GM12878 (cell line): ENCODE measurements at regions not wholly inside any gene's neighbourhood (a gene's known extent, or its start where the extent isn't known, plus 50 kb on each side); places are given as distances from the start of the nearest gene placed in this dataset.

Experiments
- ATAC-seq: fragments of 200-7000 bp; cut with Tn5 transposase; 3 replicates; pipeline ENCODE4 v1.9.1; 2020; ENCODE audit warnings: mild to moderate bottlenecking, moderate library complexity
- BruUV-seq: library from RNA; stranded (reverse); fragments of 400-500 nt; replicated peaks from 2 replicates; lab custom pipeline; 2021; lab: Mats Ljungman, UMichigan
- CTCF ChIA-PET: fragments of 300-600 bp; sonication (Branson Sonifier 250); formaldehyde crosslinking; extraction: SDS; loops from one replicate; lab custom pipeline; 2021; ENCODE audit warnings: inconsistent platforms; lab: Yijun Ruan, JAX
- POLR2A ChIA-PET: fragments of 350-600 bp; formaldehyde crosslinking; extraction: SDS; loops from one replicate; lab custom pipeline; 2021; ENCODE audit warnings: inconsistent platforms; lab: Charles Lee
- RAD21 ChIA-PET: fragments of 300-600 bp; sonication (Branson Sonifier 250); formaldehyde crosslinking; loops from one replicate; lab custom pipeline; 2023; ENCODE audit warnings: antibody characterized with exemption; ENCODE audit not compliant: unreplicated experiment; lab: Charles Lee
- SMC1A ChIA-PET: fragments of 300-600 bp; sonication (Branson Sonifier 250); formaldehyde crosslinking; loops from one replicate; lab custom pipeline; 2023; ENCODE audit not compliant: unreplicated experiment, uncharacterized antibody; lab: Charles Lee
- DNase-seq: peaks from one replicate; pipeline ENCODE4 v3.0.0-alpha.2; 2011; ENCODE audit warnings: low read depth, low spot score
- FAIRE-seq: peaks from 3 replicates; lab custom pipeline; 2011; peaks lifted over from hg19 to GRCh38; lab: Jason Lieb, UNC
- H2AFZ ChIP-seq: 2 replicates; pipeline ENCODE4 v1.6.0; 2011; ENCODE audit warnings: low read depth, low read length, control low read depth; ENCODE audit not compliant: control insufficient read depth
- H3K27ac ChIP-seq: 2 replicates; pipeline ENCODE4 v1.5.1; 2011; ENCODE audit warnings: control low read depth; ENCODE audit not compliant: control insufficient read depth, insufficient read depth
- H3K27me3 ChIP-seq, 2 experiments: replicated peaks in 1 of 2; 2 replicates each; pipeline versions ENCODE4 v1.6.0 to v1.6.1; 2011; ENCODE audit warnings: low read length in 1 of 2; ENCODE audit not compliant: control insufficient read depth in 2 of 2, insufficient read depth in 2 of 2
- H3K36me3 ChIP-seq, 2 experiments: 2 replicates each; pipeline ENCODE4 v1.5.1; 2011; ENCODE audit warnings: low read length in 1 of 2; ENCODE audit not compliant: control insufficient read depth in 2 of 2, insufficient read depth in 2 of 2
- H3K4me1 ChIP-seq: 2 replicates; pipeline ENCODE4 v1.6.1; 2011; ENCODE audit warnings: mild to moderate bottlenecking, low read length, moderate library complexity, mixed read lengths; ENCODE audit not compliant: control insufficient read depth, insufficient read depth
- H3K4me2 ChIP-seq: 2 replicates; pipeline ENCODE4 v1.6.0; 2011; ENCODE audit warnings: control low read depth; ENCODE audit not compliant: control insufficient read depth, insufficient read depth
- H3K4me3 ChIP-seq: fragments of 200-600 bp; sonication (generic); 2 replicates; pipeline ENCODE4 v1.5.1; 2016
- H3K79me2 ChIP-seq: 2 replicates; pipeline ENCODE4 v1.6.0; 2011; ENCODE audit warnings: low read length; ENCODE audit not compliant: control insufficient read depth, insufficient read depth
- H3K9ac ChIP-seq: 2 replicates; pipeline ENCODE4 v1.8.0; 2011; ENCODE audit warnings: low read length, control low read depth, mixed read lengths; ENCODE audit not compliant: control insufficient read depth, insufficient read depth
- H3K9me3 ChIP-seq: replicated peaks from 3 replicates; pipeline ENCODE4 v1.5.1; 2011; ENCODE audit warnings: mild to moderate bottlenecking, low read length; ENCODE audit not compliant: control insufficient read depth, insufficient read depth
- H4K20me1 ChIP-seq: 2 replicates; pipeline ENCODE4 v1.6.0; 2011; ENCODE audit not compliant: control insufficient read depth, insufficient read depth
- GABPA ChIP-seq: IDR thresholded peaks from 2 replicates; pipeline ENCODE4 v1.6.1; 2014; ENCODE audit warnings: antibody characterized with exemption, low read depth, mild to moderate bottlenecking, inconsistent platforms
- KLF5 ChIP-seq: fragments of 450-650 bp; IDR thresholded peaks from 2 replicates; pipeline ENCODE4 v1.6.1; 2014; ENCODE audit warnings: mild to moderate bottlenecking; ENCODE audit not compliant: partially characterized antibody
- MLLT1 ChIP-seq: fragments of 450-650 bp; IDR thresholded peaks from 2 replicates; pipeline ENCODE4 v1.6.1; 2016; ENCODE audit warnings: mild to moderate bottlenecking
- MTA3 ChIP-seq: IDR thresholded peaks from 2 replicates; pipeline ENCODE4 v1.6.1; 2012; ENCODE audit warnings: low read length, inconsistent platforms, borderline replicate concordance
- NBN ChIP-seq: fragments of 450-650 bp; IDR thresholded peaks from 2 replicates; pipeline ENCODE4 v1.6.1; 2016
- NFIC ChIP-seq: IDR thresholded peaks from 2 replicates; pipeline ENCODE4 v1.6.1; 2012; ENCODE audit warnings: low read depth, mild to moderate bottlenecking, inconsistent platforms, low read length, moderate library complexity
- POLR2A ChIP-seq: IDR thresholded peaks from 2 replicates; pipeline ENCODE4 v1.6.1; 2011; ENCODE audit warnings: low read depth, mild to moderate bottlenecking, low read length
- POU2F2 ChIP-seq: IDR thresholded peaks from 3 replicates; pipeline ENCODE4 v1.6.1; 2011; ENCODE audit warnings: low read depth, mild to moderate bottlenecking, low read length, borderline replicate concordance
- SIX5 ChIP-seq: IDR thresholded peaks from 2 replicates; pipeline ENCODE4 v1.6.1; 2011; ENCODE audit warnings: mild to moderate bottlenecking, low read depth, low read length, moderate library complexity; ENCODE audit not compliant: severe bottlenecking
- SREBF2 ChIP-seq: IDR thresholded peaks from 2 replicates; pipeline ENCODE4 v1.6.1; 2012; ENCODE audit warnings: mild to moderate bottlenecking, low read length
- SUZ12 ChIP-seq: fragments of 200-600 bp; sonication (generic); IDR thresholded peaks from one replicate; pipeline ENCODE4 v1.6.1; 2018; ENCODE audit warnings: antibody characterized with exemption, mild to moderate bottlenecking; ENCODE audit not compliant: unreplicated experiment
- ZBTB33 ChIP-seq: fragments of 450-650 bp; IDR thresholded peaks from 2 replicates; pipeline ENCODE4 v1.6.1; 2017; ENCODE audit warnings: mild to moderate bottlenecking
- ZNF207 ChIP-seq: fragments of 450-650 bp; IDR thresholded peaks from 2 replicates; pipeline ENCODE4 v1.6.1; 2014; ENCODE audit warnings: antibody characterized with exemption, mild to moderate bottlenecking, borderline replicate concordance
- ZZZ3 ChIP-seq: IDR thresholded peaks from 2 replicates; pipeline ENCODE4 v1.6.1; 2011; ENCODE audit warnings: low read depth; ENCODE audit not compliant: control insufficient read depth, insufficient read length
- WGBS: methylation state at CpG from one replicate; pipeline ENCODE4 v1.1.6; 2016; ENCODE audit warnings: low lambda C conversion rate; ENCODE audit not compliant: insufficient replicate concordance, insufficient coverage; ENCODE audit errors: missing lambda C conversion rate; 5-methylcytosine and 5-hydroxymethylcytosine counted together
- in situ Hi-C: fragments of 300-500 bp; cut with MboI; formaldehyde crosslinking; loops from 9 replicates; pipeline ENCODE4 v1.14.3; 2018; ENCODE audit warnings: mixed read lengths
- intact Hi-C: fragments of 100-400 bp; cut with micrococcal nuclease; formaldehyde crosslinking; loops from one replicate; pipeline ENCODE4 v1.14.2; 2022; ENCODE audit not compliant: unreplicated experiment

- TF ChIP-seq MLLT1 = no peak
- TF ChIP-seq, all 136 proteins: peak for 0
Measured at GRCh38 chr4:33218238-33218637, 2498.1 kb downstream of the PCDH7 start (continued).

GRCh38 chr4:33226133-33226532 is 2506.0 kb downstream of the PCDH7 start:
- peak; percentile 5 for DNase-seq
- Histone ChIP-seq H3K4me2 (no peak overlapping the region), H2AFZ (no peak overlapping the region), H3K9ac (no peak overlapping the region), H3K79me2 (no peaks in the 10 kb centered on the region), H3K36me3 (no peaks in the 10 kb centered on the region), H4K20me1 (no peaks in the 10 kb centered on the region), H3K9me3 (no peaks in the 10 kb centered on the region), H3K4me1 (no peaks in the 10 kb centered on the region), H3K4me3 (no peak overlapping the region), H3K27me3 (no peaks in the 10 kb centered on the region), H3K27ac (no peak overlapping the region)
- intact Hi-C loops (no loop called here), in situ Hi-C loops (no loop called here)
- ChIA-PET CTCF (no interaction called here), RAD21 (no interaction called here), POLR2A (no interaction called here), SMC1A (no interaction called here)
- TF ChIP-seq POU2F2 (no peak), ZNF207 (no peak), KLF5 (no peak), NBN (no peak), POLR2A (no peak), SIX5 (no peak), NFIC (no peak), ZBTB33 (no peak), ZZZ3 (no peak), SUZ12 (no peak), SREBF2 (no peak), GABPA (no peak), MTA3 (no peak)
- no TSS peak for BruUV-seq
- WGBS = 3% methylated on average over 2 of the region's 2 CpGs
- FAIRE-seq = no peak
- ATAC-seq = no peak
